HG03575 (cell line): ENCODE measurements at regions not wholly inside any gene's neighbourhood (a gene's known extent, or its start where the extent isn't known, plus 50 kb on each side); places are given as distances from the start of the nearest gene placed in this dataset.

Source experiments
- ATAC-seq: cut with Tn5 transposase; IDR thresholded peaks from one replicate; pipeline ENCODE4 v1.9.1; 2021; ENCODE audit not compliant: unreplicated experiment, insufficient number of reproducible peaks, low FRiP score; ENCODE audit errors: extremely low read depth

DNA sequence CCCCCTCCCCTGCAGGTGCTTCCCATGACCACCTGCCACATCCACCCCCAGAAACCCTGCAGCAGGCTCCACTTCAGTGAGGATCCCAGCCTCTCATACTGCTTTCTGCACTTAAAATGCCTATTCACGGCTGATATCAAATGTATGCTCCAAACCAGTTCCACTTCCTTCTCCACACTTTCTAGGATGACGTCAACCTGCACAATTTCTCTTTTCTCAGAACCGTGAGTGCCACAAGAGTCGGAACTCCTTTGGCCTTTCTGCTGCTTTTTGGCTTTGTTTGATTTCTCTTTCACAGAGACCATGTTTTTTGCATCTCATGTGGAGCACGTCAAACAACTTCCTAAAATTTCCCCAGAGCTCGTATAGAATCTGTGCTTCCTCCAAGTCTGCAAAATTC is 378.8 kb upstream of the TNRC6C start:
- ATAC-seq: no peak

DNA sequence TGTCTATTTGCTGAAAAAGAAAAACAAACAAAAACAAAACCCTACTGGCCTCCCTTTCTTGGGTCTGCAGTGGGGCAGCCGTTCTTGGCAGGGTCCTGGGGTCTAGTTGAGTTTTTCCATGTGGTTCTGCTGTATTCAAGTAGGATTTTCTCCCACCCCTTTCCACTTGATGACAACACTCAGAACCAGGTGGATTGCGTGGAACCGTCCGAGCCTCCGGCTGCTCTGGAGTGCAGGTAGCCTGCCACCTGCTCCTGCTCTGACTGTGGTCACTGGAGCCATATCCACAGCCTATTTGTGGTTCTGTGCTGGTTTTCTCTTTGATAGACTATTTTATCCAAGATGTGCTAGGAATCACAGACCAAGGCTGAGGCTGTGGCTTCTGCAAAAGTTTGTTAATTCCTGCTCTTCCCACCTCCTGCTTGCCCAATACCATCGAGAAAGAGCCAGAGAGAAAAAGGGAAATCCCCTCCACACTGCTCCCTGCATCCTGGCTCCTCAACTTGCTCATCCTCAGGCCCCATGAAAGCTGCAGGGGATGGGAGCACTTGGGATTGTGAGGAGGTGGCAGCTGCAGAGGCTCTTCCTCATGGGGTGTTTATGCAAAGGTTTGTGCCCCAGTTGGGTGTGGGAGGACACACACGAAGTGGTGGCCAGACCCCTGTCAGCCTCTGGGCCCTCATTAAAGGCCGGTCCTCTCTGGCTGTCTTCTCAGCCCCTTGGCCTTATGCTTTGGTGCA is 377.8 kb upstream of the TNRC6C start:
- ATAC-seq: no peak

DNA sequence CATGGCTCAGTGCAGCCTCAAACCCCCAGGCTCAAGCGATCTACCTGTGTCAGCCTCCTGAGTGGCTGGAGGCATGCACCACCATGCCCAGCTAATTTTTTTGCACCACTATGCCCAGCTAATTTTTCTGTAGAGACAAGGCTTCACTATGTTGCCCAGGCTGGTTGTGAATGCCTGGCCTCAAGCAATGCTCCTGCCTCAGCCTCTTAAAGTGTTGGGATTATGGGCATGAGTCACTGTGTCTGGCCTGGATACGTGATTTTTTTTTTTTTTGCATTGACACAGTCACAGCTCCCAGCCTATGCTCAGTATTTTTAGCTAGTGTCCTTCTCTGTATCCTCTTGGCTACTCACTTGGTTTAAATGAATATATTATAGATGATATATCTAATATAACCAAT is 377.0 kb upstream of the TNRC6C start:
- ATAC-seq: no peak

DNA sequence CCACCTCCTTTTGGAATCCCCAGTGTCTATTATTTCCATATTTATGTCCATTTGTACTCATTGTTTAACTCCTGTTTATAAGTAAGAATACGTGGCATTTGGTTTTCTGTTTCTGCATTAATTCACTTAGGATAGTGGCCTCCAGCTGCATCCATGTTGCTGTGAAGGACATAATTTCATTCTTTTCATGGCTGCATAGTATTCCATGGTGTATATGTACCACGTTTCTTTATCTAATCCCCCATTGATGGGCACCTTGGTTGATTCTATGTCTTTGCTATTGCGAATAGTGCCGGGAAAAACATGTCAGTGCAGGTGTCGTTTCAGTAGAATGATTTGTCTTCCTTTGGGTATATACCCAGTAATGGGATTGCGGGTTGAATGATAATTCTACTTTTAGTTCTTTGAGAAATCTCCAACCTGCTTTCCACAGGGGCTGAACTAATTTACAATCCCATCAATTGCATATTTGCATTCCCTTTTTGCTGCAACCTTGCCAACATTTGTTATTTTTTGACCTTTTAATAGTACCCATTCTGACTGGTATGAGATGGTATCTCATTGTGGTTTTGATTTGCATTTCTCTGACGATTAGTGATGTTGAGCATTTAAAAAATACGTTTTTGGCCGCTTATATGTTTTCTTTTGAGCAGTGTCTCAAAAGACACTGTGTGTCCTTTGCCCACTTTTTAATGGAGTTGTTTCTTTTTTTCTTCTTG is 373.2 kb upstream of the TNRC6C start:
- ATAC-seq: no peak

DNA sequence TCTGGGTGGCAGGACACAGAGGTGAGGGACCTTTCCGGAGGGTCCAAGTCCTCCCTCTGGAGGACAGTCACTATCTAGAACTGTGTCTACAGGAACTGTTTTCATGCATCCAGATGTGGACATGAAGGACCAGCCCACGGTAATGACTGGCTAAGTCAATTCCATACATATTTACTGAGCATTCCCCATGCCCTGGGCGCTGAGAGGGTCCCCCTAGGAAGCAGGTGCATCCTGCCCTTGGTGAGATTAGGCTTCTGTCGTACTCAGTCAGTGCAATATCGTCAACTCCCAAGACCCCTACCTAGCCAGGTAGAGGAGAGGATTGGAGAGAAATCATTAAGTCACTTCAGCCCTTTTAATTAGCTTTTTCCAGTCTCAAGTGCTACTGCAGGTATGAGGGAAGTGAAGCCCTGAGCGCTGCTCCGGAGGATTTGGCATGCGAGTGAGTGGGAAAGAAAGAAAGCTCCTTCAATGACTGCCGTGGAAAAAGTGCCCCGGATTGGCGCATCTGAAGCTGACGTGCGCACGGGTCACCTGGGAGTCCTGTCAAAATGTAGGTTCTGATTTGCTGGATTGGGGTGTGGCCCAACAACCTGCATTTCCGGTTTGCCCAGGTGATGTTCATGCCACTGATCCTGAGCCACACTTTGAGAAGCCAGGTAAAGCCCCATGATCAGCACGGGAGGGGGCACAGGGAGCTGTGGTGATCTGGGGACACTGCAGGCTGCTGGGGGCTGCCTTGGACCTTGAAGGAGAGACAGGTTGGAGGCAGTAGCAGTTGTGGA is 367.4 kb upstream of the TNRC6C start:
- ATAC-seq: no peak

DNA sequence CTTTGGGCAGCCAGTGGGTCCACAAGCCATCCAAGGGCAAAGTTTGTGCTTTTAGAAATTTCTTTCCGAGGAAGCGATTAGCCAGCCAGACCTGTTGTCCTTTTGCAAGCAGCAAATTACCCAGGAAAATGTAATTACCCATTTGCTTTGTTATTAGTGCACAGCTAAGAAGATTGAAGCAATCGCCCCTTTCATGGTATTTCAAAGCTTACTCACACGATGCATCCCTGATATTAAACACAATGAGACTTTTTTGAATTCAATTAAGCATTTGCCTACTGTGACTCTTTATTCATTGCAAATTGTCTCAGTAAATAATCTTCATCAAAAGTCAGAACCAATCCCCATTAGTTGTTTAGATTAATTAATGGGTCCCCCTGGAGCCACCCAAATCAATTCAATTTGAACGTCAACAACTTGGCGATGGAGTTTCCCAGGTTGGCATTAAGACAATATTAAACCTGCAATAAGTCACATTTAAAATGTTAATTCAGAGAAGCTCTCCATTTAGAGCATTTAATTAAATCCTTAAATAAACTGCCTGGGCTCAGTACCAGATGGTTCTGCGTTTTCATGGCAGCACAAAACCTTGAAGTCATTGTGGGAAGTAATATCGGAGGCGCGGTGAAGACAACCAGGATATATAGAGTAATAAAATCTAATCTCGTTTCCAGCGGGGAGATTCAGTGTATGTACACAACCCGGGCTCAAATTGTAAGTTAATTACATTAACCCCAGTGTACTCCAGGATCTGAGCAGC is 366.2 kb upstream of the TNRC6C start:
- ATAC-seq: no peak

DNA sequence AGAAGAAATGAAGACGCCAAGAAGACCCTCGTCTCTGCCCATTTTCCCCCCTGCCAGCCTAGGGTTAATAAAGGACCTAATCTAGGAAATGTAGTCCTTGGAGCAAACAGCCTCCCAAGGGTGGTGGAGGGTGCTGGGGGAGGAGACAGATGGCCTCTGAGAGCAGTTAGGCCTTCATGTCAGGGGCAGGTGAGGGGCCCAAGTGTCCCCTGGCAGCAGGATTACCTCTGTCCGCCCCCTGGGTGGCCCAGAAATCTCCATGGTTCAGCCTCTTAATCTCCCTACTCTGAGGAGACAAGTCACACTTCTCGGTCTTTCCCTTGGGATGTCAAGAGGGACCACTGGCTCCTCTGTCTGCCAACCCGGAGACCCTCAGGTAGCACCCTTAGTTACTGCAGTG is 365.4 kb upstream of the TNRC6C start:
- ATAC-seq: no peak

DNA sequence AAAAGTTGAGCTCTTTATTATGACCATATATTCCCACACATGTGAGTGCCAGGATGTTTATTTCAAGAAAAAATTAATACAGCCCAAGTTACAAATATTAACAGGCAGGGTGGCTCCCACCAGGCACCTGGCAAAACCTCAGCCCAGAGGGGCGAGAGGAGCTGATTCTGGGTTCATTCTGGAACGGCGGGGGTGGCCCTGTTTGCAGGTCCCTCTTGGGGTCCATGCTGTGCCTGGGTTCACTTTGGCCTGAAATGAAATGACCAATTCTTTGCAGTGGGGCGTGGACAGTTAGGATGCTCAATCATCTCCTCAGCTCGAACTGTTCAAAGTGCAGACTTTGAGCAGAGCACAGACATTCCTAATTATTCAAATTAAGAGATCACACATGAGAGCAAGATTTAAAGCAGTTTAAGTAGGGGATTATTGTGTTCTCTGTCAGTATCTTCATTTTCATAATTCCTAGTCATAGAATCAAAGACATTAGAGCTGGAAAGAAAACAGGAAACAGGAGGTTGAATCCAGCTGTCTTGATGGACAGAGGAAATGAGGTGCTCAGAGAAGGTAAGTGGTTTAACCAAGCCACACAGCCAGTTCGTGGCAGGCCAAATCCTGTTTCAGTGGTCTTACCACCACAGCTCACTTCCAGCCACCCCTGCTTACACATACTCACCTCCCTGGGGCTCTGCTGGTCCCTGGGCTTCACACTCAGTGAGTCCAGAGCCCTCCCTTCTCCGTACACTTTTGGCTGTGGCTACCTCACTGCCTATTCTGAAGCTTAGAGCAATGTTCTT is 363.9 kb upstream of the TNRC6C start:
- no peak for ATAC-seq

DNA sequence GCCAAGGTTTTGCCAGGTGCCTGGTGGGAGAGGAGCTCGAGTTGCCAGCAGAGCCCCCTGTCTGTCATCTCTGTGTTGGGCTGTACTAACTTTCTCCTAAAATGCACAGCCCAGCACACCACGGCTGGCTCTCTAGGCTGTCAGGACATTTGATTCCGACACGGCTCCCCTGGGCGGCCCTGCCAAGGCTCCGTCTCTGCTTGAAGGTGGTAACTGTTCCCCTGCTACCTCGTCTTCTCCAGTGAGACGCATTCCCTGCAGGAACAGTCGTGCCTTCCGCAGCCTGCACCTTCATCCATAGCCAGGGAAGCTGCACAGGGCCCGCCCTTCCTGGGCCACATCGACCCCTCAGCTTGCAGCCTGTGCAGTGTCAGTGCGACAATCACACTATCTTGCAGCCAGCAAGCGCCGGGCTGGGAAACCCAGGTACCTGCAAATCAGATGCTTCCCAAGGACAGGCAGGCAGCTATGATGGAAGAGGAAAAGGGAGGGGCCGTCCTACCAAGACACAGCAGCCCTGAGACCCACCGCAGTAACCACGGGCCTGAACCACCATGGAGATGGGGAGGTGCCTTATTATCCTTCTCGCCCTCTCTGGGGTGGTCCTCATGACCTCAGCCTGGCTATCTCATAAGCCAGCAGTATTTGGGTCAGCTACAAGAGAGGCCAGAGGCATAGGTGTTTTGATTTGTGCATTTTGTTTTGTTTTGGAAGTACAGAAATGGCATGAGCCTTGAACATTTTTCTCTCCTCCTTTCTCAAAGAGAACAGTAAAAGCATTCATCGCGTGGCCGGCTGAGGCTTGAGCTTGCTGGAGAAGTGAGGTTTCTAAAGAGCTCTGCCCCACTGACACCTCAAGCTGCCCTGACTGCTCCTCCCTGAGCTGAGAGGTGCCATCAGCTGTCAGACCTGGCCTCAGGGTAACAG is 361.7 kb upstream of the TNRC6C start:
- no peak for ATAC-seq

DNA sequence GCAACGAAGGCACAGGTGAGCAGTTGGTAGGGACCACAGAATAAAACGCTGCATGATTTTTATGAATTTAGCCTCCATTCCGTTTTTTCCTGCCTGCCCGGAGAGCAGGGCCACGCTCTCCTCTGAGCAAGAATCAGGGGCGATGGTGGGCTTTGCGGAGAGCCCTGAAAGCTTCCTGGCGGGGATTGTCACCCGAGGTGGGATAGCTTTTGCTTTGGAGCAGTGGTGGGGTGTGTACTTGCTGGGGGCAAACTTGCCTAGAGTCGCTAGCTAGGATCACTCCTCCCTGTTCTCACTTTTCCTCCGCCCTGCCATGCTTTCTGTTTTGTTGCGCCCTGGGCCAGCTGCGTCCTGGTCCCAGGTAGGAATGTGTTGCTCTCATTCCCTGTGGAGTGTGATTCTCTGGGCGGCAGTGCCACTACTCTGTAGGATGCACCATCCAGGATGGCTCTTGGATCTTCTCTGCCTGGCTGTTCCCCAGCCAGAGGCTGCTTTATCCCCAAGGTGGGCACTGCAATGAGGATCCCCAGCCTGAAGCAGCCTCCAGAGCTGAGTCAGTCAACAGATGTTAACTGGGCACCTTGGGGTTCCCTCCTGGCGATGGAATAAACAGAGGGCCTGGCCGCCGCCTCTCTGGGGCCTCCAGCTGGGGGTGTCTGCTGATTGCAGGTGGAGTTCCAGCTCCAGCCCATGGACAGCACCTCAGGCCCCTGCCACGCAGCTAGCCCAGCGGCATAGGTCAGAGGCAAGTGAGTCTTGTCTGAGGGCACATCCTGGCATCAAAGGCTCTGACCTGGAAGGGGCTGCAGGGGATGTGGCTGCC is 360.9 kb upstream of the TNRC6C start:
- no peak for ATAC-seq

DNA sequence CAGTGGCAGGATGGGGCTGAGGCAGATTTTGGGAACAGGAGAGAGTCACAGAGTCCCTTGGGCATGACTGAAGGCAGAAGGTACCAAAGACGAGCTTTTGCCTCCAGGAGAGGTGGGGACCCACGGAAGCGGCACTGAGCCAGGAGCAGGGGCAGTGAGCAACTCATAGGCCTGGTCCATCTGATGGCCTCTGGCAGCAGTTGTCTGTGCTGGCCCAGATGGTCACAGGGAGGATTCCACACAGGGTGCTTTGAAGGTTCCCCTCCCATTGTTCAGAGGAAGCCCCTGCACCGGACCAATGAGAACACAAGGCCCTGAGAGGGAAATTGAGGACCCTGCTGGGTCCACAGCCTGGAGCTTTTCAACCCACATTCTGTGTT is 360.3 kb upstream of the TNRC6C start:
- ATAC-seq: no peak

DNA sequence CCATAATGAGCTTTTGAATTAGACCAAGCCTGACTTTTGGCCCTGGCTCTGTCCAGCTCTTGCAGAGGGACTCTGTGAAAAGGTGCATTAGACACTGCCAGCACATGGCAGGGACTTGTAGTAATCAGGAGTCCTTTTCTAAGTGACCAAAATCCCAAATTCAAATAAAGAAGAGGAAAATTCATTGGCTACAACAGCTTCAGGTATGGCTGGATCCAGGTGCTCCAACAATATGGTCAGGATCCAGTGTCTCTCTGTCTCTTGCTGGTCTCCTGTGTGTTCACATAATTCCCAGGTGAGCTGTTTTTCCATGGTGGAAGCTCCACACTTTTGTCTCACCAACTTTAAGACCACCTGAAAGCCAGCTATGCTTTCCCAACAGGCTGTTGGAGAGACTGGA is 358.8 kb upstream of the TNRC6C start:
- no peak for ATAC-seq

DNA sequence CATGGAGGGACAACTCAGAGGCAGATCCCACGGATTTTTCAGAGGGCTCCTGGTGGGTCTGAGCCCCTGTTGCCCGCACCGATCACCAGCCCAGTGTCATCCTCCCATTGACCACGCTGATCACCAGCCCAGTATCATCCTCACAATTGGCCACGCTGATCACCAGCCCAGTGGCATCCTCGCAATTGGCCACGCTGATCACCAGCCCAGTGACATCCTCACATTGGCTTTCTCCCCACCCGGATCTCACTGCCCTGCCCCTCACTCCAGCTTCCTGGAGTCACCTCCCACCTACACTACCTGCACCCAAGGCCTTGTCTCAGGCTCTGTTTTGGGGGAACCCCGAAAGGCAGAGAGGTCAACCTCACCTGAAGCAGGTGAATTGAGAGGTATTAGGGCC is 358.2 kb upstream of the TNRC6C start:
- ATAC-seq: no peak

DNA sequence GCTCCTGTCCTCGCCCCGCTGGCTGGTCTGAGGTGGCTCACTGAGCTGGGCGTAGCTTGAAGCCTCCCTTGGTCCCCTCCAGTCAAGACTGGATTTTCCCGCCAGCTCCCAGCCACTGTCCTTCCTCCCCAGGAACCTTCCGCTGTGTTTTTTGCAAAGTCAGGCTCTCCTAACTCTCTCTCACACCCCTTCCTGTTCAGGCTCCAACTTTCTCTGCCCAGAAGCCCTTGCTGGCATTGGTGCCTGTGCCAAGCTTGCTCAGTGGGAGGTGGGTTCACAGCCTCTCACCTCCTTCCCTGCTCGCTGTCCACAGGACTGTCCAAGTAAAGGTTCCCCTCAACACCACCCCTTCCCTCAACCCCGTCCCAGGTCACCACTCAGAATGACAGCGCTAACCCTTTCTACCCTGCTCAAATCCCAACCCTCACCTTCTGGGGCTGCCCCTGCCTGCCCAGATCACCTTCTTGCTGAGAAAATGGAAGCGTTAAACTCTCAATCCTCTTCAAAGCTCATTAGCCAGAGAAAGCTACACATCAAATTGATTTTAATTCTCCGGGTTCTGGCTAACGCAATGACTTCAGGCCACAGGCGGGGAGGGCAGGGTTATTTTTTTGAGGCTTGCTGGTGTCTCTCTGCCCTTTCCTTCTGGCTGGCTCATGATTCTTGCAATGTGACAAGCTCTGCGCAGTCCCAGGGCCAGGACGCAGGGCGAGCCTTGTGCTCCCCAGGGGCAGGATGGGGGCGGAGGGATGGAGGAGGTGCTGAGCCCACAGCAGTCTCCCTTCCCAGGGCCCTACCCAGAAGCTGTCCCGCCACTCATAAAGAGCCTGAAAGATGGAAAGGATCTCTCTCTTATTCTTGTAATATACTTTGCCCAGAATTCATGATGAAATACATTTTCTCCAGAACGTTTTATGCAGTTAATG is 357.2 kb upstream of the TNRC6C start:
- no peak for ATAC-seq

DNA sequence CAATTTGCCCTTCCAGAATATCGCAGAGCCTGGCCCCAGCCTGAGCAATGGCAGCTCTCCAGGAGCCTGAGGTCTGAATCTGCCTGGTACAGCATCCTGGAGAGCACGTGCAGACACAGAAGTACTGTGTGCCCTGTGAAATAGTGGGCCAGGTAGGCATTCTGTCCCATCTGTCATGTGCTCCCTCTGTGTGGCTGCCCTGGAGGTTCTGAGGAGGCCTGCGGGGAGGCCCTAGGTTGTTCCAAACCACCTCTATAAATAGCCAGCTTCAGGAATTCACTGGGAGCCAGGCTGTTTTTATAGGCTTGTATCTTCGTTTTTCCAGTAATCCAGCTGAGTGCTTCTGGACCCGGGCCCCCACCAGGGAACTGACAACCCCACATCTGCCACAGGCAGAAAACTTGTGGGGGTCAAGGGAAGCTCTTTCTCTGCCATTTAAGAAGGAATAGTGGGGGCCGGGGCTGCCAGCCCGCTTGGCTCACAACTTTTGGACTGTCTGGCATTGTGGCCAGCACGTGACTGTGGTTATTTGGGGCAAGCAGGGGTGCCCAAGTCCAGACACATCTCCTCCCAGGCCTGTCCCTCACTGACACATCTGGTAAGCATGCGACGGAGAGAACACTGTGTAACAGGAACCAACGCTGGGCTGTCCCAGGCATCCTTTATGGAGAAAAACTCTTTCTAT is 356.3 kb upstream of the TNRC6C start:
- no peak for ATAC-seq
